OCI-LY7 (cell line): ENCODE measurements at regions not wholly inside any gene's neighbourhood (a gene's known extent, or its start where the extent isn't known, plus 50 kb on each side); places are given as distances from the start of the nearest gene placed in this dataset.

Experiments
- BruUV-seq: library from RNA; stranded (reverse); fragments of 400-500 nt; replicated peaks from 2 replicates; lab custom pipeline; 2021; lab: Mats Ljungman, UMichigan
- CTCF ChIA-PET: fragments of 300-600 bp; sonication (Branson Sonifier 250); formaldehyde crosslinking; loops from one replicate; lab custom pipeline; 2022; ENCODE audit warnings: antibody characterized with exemption; ENCODE audit not compliant: unreplicated experiment; lab: Charles Lee
- POLR2A ChIA-PET: fragments of 300-600 bp; sonication (Branson Sonifier 250); formaldehyde crosslinking; loops from one replicate; lab custom pipeline; 2022; ENCODE audit warnings: antibody characterized with exemption; lab: Charles Lee
- DNase-seq: peaks from one replicate; pipeline ENCODE4 v3.0.0-alpha.2; 2015; ENCODE audit warnings: low spot score
- H2AFZ ChIP-seq: fragments of 200-600 bp; sonication (generic), shearing (Covaris generic); 2 replicates; pipeline ENCODE4 v1.6.1; 2014; ENCODE audit warnings: mild to moderate bottlenecking, antibody characterized with exemption, low read length, moderate library complexity
- H3K27ac ChIP-seq: fragments of 200-600 bp; sonication (generic); 2 replicates; pipeline ENCODE4 v1.5.1; 2014; ENCODE audit warnings: mixed run types, low read depth, mild to moderate bottlenecking, moderate library complexity, low read length, inconsistent platforms; ENCODE audit not compliant: poor library complexity, severe bottlenecking
- H3K36me3 ChIP-seq: fragments of 200-600 bp; sonication (generic); 2 replicates; pipeline ENCODE4 v1.6.1; 2014; ENCODE audit warnings: mild to moderate bottlenecking, antibody characterized with exemption, low read length, moderate library complexity, mixed read lengths; ENCODE audit not compliant: insufficient read depth
- H3K4me1 ChIP-seq: fragments of 200-600 bp; sonication (generic); 2 replicates; pipeline ENCODE4 v1.5.1; 2014; ENCODE audit warnings: mild to moderate bottlenecking, low read length; ENCODE audit not compliant: insufficient read depth, poor library complexity, severe bottlenecking
- H3K4me2 ChIP-seq: fragments of 200-600 bp; sonication (generic); 2 replicates; pipeline ENCODE4 v1.6.1; 2014; ENCODE audit warnings: mild to moderate bottlenecking, low read length
- H3K4me3 ChIP-seq: fragments of 200-600 bp; sonication (generic); 2 replicates; pipeline ENCODE4 v1.5.1; 2014; ENCODE audit warnings: mild to moderate bottlenecking, low read depth, low read length; ENCODE audit not compliant: poor library complexity, severe bottlenecking
- H3K79me2 ChIP-seq: fragments of 200-600 bp; sonication (generic); 2 replicates; pipeline ENCODE4 v1.6.1; 2016; ENCODE audit warnings: low read depth, mild to moderate bottlenecking, low read length, moderate library complexity, mixed read lengths; ENCODE audit not compliant: insufficient read depth
- H3K9me2 ChIP-seq: fragments of 200-600 bp; sonication (generic); 2 replicates; pipeline ENCODE4 v1.6.1; 2016; ENCODE audit warnings: mild to moderate bottlenecking, low read length, mixed read lengths; ENCODE audit not compliant: insufficient read depth
- H3K9me3 ChIP-seq: fragments of 200-600 bp; sonication (generic); 2 replicates; pipeline ENCODE4 v1.6.1; 2014; ENCODE audit warnings: mild to moderate bottlenecking, mixed run types, low read length, mixed read lengths
- H4K20me1 ChIP-seq: fragments of 200-600 bp; sonication (generic); 2 replicates; pipeline ENCODE4 v1.6.1; 2014; ENCODE audit warnings: mild to moderate bottlenecking, antibody characterized with exemption, low read length, moderate library complexity, mixed read lengths; ENCODE audit not compliant: insufficient read depth
- CTCF ChIP-seq: fragments of 200-600 bp; sonication (generic); conservative IDR thresholded peaks from 2 replicates; pipeline ENCODE4 v1.5.1; 2014; ENCODE audit warnings: mild to moderate bottlenecking, antibody characterized with exemption, low read length, moderate library complexity, mixed read lengths
- EZH2phosphoT487 ChIP-seq: fragments of 200-600 bp; sonication (generic); IDR thresholded peaks from 2 replicates; pipeline ENCODE4 v1.6.1; 2018; ENCODE audit warnings: low read depth, borderline replicate concordance, mild to moderate bottlenecking, mixed run types, antibody characterized with exemption, low read length, moderate library complexity, mixed read lengths
- intact Hi-C: fragments of 100-400 bp; cut with micrococcal nuclease; formaldehyde crosslinking; loops from one replicate; pipeline ENCODE4 v1.10.0; 2022; ENCODE audit not compliant: unreplicated experiment

DNA sequence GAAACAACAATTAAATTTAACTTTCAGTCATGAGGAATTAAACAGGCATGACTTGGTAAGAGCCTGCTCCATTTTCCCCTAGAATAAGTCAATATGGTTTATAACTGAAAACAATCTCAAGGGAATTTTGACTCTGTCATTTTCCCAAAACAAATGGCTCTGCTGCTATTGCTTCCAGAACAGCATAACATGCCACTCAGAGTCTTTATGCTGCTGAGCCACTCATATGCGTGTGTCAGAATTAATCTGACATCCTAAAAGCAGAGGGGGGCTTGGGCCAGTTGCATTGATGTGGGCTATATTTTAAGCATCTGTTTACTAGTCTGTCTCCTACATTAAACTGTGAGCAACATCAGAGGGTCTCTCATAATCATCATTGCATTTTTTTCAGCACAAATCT, 111.1 kb upstream of the ABI3BP start:
- ChIA-PET POLR2A (no interaction called here), CTCF (no interaction called here)
- intact Hi-C loops, result no loop called here
- H3K9me3 ChIP-seq, result no peaks in the 10 kb centered on the region
- no peaks in the 10 kb centered on the region for H3K4me1 ChIP-seq
- no peak overlapping the region for H3K27ac ChIP-seq
- H3K4me3 ChIP-seq, result no peak overlapping the region
- no peak for DNase-seq
- H3K36me3 ChIP-seq, result no peaks in the 10 kb centered on the region
- no peaks in the 10 kb centered on the region for H3K79me2 ChIP-seq
- no peaks in the 10 kb centered on the region for H3K9me2 ChIP-seq
- no peak for TF ChIP-seq CTCF
- no peak for TF ChIP-seq EZH2phosphoT487
- H2AFZ ChIP-seq, result no peak overlapping the region
- no peaks in the 10 kb centered on the region for H4K20me1 ChIP-seq
- no peak overlapping the region for H3K4me2 ChIP-seq
- no TSS peak for BruUV-seq

DNA sequence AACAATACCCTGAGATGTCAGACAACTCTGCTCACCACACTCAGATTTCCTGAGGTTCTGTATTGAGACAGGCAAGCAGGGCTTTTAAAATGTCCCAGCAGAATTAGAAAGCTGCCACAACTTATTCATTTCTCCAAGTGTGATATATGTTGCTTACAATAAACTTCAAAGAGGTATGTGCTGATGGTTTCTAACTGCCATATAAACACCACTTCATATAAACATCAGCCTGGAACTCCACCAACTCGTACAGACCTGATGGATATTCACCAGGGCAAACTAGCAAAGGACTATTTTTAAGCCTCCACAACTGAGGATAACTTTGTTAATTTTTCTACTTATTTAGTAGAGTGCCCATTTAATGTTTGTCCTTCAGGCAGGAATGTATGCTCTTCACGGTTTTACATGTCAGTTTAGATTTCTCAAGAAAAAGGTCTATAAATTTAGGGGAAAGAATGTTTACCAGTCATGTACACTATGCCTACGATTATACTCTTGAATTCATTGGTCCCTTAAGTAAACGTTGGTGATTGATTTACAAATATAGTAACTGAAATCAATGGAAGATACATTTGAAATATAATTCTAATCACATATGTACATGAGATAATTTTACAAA, 109.6 kb upstream of the ABI3BP start:
- no peaks in the 10 kb centered on the region for H3K9me2 ChIP-seq
- ChIA-PET CTCF (no interaction called here), POLR2A (no interaction called here)
- H3K4me2 ChIP-seq, result no peak overlapping the region
- no peaks in the 10 kb centered on the region for H3K9me3 ChIP-seq
- no peak overlapping the region for H2AFZ ChIP-seq
- DNase-seq, result no peak
- H3K4me1 ChIP-seq, result no peaks in the 10 kb centered on the region
- no peak for TF ChIP-seq CTCF
- no peak for TF ChIP-seq EZH2phosphoT487
- no peak overlapping the region for H3K27ac ChIP-seq
- H3K4me3 ChIP-seq, result no peak overlapping the region
- BruUV-seq, result no TSS peak
- no peaks in the 10 kb centered on the region for H3K36me3 ChIP-seq
- no peaks in the 10 kb centered on the region for H3K79me2 ChIP-seq
- no peaks in the 10 kb centered on the region for H4K20me1 ChIP-seq
- intact Hi-C loops, result no loop called here

DNA sequence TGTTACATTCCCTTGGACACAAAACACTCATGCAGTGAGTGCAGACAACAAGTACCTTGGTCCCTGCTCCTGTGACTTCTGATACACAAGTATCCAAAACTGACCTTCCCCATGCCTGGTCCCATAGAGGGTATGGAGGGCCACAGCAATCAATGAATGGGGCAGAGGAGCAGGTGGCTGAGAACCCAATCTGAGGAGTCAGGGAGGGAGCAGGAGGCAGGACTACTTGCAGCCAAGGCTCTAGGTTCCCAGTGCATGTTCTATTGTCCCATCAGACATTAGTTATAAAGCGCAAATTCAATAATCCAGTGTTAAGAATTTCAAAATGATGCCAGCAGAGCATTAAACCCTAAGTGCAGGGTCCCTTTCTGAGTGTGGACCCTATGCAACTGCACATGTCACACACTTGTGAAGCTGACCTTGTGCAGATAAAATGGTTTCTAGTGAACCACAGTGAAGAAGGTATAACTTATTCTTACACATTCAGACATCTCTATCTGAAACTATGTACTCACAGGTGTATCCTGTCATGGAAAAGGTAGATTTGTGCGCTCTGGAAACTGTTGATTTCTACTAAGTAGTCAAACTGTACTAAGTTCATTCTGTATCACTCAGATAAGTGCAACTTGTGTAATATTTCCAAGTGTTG, 107.3 kb upstream of the ABI3BP start:
- intact Hi-C loops, result no loop called here
- TF ChIP-seq CTCF (no peak), EZH2phosphoT487 (no peak)
- no peak overlapping the region for H3K4me3 ChIP-seq
- ChIA-PET CTCF (no interaction called here), POLR2A (no interaction called here)
- no peaks in the 10 kb centered on the region for H4K20me1 ChIP-seq
- no peak for DNase-seq
- H3K36me3 ChIP-seq, result no peaks in the 10 kb centered on the region
- H3K4me1 ChIP-seq, result no peaks in the 10 kb centered on the region
- no peaks in the 10 kb centered on the region for H3K9me3 ChIP-seq
- no peak overlapping the region for H3K27ac ChIP-seq
- H3K4me2 ChIP-seq, result no peak overlapping the region
- BruUV-seq, result no TSS peak
- no peaks in the 10 kb centered on the region for H3K9me2 ChIP-seq
- no peak overlapping the region for H2AFZ ChIP-seq
- no peaks in the 10 kb centered on the region for H3K79me2 ChIP-seq
